A549 (cell line): ENCODE measurements at regions not wholly inside any gene's neighbourhood (a gene's known extent, or its start where the extent isn't known, plus 50 kb on each side); places are given as distances from the start of the nearest gene placed in this dataset.

Source experiments
- BHLHE40 ChIP-seq: IDR thresholded peaks from 2 replicates; pipeline ENCODE4 v1.6.1; 2012; ENCODE audit warnings: low read depth, low read length, inconsistent platforms
- CBX8 ChIP-seq: fragments of 200-600 bp; sonication (generic); IDR thresholded peaks from 2 replicates; pipeline ENCODE4 v1.6.1; 2016
- CTCF ChIP-seq: fragments of >200 bp; sonication (Bioruptor Twin); formaldehyde crosslinking; IDR thresholded peaks from 3 replicates; pipeline ENCODE4 v1.5.1; 2016
- HDAC2 ChIP-seq: fragments of 200-600 bp; sonication (generic); IDR thresholded peaks from 2 replicates; pipeline ENCODE4 v1.6.1; 2016
- JUN ChIP-seq, 2 experiments: fragments of >200 bp; sonication (Bioruptor Twin); formaldehyde crosslinking; IDR thresholded peaks; 2 replicates in 1 of 2; 3 replicates in 1 of 2; pipeline ENCODE4 v1.6.1; 2016 to 2017
- MAX ChIP-seq: IDR thresholded peaks from 2 replicates; pipeline ENCODE4 v1.6.1; 2012
- MYC ChIP-seq: IDR thresholded peaks from 2 replicates; pipeline ENCODE4 v1.6.1; 2012; ENCODE audit warnings: mild to moderate bottlenecking, inconsistent platforms, low read length, improper control_type of control experiment, borderline replicate concordance
- PHF8 ChIP-seq: fragments of 200-600 bp; sonication (generic); IDR thresholded peaks from 2 replicates; pipeline ENCODE4 v1.6.1; 2016; ENCODE audit warnings: low read depth, mild to moderate bottlenecking, antibody characterized with exemption, moderate library complexity, borderline replicate concordance
- POLR2A ChIP-seq: IDR thresholded peaks from 2 replicates; pipeline ENCODE4 v1.6.1; 2012; ENCODE audit warnings: mild to moderate bottlenecking, low read length
- POLR2AphosphoS2 ChIP-seq: conservative IDR thresholded peaks from 2 replicates; pipeline ENCODE4 v1.6.1; 2012; ENCODE audit warnings: low read length, improper control_type of control experiment, inconsistent platforms
- REST ChIP-seq: fragments of 200-600 bp; sonication (generic); IDR thresholded peaks from 2 replicates; pipeline ENCODE4 v1.6.1; 2016; ENCODE audit warnings: antibody characterized with exemption, mild to moderate bottlenecking, moderate library complexity
- RFX5 ChIP-seq: fragments of 450-650 bp; IDR thresholded peaks from 2 replicates; pipeline ENCODE4 v1.7.1; 2014; ENCODE audit warnings: antibody characterized with exemption, mild to moderate bottlenecking, moderate library complexity
- TP53 ChIP-seq: fragments of 250-450 bp; sonication (Bioruptor Pico); IDR thresholded peaks from 2 replicates; pipeline ENCODE4 v1.5.0; 2021; ENCODE audit warnings: mild to moderate bottlenecking, moderate library complexity

GRCh38 chr3:30170681-30171438 is 435.5 kb upstream of the TGFBR2 start:
- TF ChIP-seq JUN (IDR thresholded peaks at IDR 0.05) = no peak
- no peak for TF ChIP-seq CTCF
- no peak for TF ChIP-seq POLR2AphosphoS2
- no peak for TF ChIP-seq MAX
- TF ChIP-seq HDAC2 = no peak
- no peak for TF ChIP-seq PHF8
- TF ChIP-seq BHLHE40 = no peak
- no peak for TF ChIP-seq POLR2A
- TF ChIP-seq RFX5 = no peak
- TF ChIP-seq TP53 = no peak
- no peak for TF ChIP-seq CBX8
- TF ChIP-seq REST = no peak
- no peak for TF ChIP-seq MYC
